SK-N-MC (cell line): ENCODE measurements at regions not wholly inside any gene's neighbourhood (a gene's known extent, or its start where the extent isn't known, plus 50 kb on each side); places are given as distances from the start of the nearest gene placed in this dataset.

Experiments
- EZH2 ChIP-seq: fragments of 200-600 bp; sonication (generic); IDR thresholded peaks from one replicate; pipeline ENCODE4 v1.6.1; 2017; ENCODE audit warnings: antibody characterized with exemption
- FOXP2 ChIP-seq: optimal IDR thresholded peaks from 2 replicates; pipeline ENCODE3; 2011; ENCODE audit warnings: mild to moderate bottlenecking, moderate library complexity; ENCODE audit not compliant: insufficient read depth; ENCODE audit errors: extremely low read length, control extremely low read depth
- POLR2AphosphoS5 ChIP-seq: IDR thresholded peaks from 2 replicates; pipeline ENCODE4 v1.6.1; 2012; ENCODE audit warnings: mild to moderate bottlenecking, low read depth, low read length, borderline replicate concordance

DNA sequence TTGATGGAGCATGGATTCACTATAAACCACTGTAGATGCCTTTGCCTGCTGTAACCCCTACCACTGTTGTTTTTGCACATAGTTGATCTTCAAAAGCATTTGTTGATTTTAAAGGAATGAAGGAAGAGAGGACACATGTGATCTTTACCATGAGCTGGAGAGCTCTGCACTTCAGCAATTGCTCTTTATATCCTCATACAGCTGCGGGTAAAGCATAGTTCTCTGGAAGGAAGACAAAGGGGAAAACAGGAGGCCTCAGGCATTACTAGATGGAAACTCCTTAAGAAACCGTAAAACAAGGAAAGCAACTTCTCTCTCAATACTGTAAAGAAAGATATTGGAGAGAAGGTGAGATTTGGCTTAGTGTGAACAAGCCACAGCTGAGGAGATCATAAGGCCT, 60.6 kb downstream of the SCG2 start:
- TF ChIP-seq POLR2AphosphoS5 (no peak), EZH2 (no peak), FOXP2 (no peak)
